Activated CD4-positive, alpha-beta T cell treated with anti-CD3 and anti-CD28 coated beads, Interleukin-2, amount 50 U/mL, for 48 hours (primary cell): ENCODE measurements at regions not wholly inside any gene's neighbourhood (a gene's known extent, or its start where the extent isn't known, plus 50 kb on each side); places are given as distances from the start of the nearest gene placed in this dataset.
"Not testable (repeated sequence)": the region's sequence is repeated elsewhere in the genome, so short reads cannot be mapped to it uniquely, and the experiment has no call there.

Source experiments
- DNase-seq, 2 experiments: peaks; one replicate each; pipeline ENCODE4 v3.0.0-alpha.2; 2020

DNA sequence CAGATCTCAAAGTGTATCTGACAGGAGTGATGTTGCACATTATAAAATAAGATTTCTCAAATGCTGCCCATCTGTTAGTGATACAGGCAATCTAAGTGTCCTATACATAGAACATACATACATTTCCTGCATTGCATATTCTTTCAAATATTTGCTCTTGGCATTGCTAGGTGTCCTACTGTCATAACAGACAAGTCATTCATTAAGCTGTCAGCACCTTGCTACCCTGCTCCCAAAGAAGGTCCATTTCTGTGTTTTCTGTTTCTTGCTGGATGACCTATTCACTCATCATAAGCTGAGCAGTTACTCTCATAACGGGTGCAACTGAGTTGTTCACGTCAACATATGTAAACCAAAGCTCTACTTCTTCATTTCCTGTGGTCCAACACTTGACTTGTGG is 719.0 kb downstream of the KCNJ2 start:
- DNase-seq: no peak

DNA sequence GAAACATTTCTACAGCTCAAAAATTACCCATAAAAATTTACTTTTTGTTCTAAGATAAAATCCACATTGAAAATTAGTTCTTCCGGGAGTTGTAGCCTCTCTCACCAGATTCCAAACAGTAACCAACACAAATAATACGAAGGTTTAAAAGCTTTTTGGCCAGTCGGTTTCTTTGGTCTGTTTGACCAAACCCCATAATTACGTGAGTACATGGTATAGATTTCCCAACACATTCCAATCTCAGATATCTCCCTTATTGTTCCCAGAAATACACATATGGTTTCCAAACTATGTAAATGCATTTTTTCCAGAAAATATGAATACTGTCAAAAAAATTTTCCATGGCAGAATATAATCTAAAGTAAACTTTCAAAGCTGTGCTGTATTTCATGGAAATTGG is 722.0 kb downstream of the KCNJ2 start:
- DNase-seq: no peak

DNA sequence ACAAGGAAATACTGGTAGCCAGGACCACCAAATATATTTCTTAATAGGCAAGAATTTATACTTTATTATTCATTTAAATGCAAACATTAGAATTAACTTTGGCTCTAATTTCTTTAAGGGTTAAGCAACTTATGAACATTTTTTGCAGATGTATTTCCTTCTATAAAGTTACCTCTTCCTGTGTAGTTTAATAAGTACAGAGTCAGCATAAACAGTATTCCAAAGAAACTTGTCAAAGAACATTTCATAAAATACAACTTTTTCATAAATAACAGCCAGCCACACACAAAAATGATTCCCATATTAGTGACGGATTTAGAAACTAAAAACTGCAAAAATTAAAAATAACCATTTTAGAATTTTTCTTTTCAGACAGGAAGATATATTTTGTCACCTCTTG is 723.2 kb downstream of the KCNJ2 start:
- no peak for DNase-seq

DNA sequence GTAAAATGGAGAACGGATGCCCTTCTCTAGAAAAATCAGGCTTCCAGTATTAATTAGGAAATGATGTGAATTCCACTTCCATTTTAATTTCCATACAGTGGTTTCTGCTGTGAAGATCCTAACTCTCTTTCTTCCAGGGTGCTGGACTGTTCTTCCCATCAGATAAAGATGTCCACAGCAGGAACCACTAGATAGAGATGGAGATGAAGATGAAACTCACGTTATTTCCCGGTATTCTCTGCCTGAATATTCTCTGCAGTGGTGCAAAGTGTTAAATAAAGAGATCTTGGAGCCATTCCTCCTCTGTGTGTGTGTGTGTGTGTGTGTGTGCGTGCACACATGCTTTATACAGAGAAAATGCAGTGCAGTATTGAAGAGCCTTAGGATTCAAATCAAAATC is 727.5 kb downstream of the KCNJ2 start:
- DNase-seq: no peak

DNA sequence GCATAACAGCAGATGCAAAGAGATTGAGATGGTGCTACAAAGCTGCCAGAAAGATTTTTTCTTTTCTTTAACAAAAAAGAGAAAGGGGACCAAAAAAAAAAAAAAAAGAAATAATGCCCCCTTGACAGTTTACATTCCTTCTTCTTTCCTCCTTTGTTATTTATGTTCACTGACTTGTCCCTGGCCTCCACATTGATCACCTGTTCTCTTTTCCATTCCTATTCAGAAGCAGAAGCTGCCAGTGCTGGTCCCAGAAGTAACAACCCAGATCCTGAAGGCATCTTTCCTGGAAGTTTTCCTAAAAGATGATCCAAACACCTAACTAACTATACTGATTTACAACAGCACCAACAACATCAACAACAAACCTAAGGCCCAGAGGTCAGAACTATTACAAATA is 728.1 kb downstream of the KCNJ2 start:
- DNase-seq: no peak

DNA sequence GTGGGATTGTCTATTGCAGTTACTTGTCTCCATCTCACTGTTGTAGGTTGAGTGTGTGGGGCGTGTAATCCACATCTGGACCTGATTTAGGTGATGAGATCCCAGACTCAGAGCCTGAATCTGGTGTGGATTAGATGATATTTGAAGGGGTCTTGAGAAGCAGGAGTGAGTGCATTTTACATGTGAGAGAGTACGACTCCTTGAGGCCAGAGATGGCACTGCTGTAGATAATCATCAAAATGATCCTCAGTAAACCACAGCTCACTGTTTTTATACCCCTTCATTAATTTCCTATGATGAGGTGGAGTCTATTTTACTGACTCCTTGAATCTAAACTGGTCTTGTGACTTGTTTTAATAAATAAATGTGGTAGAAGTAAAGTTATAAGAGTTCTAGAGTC is 732.5 kb downstream of the KCNJ2 start:
- DNase-seq: no peak

DNA sequence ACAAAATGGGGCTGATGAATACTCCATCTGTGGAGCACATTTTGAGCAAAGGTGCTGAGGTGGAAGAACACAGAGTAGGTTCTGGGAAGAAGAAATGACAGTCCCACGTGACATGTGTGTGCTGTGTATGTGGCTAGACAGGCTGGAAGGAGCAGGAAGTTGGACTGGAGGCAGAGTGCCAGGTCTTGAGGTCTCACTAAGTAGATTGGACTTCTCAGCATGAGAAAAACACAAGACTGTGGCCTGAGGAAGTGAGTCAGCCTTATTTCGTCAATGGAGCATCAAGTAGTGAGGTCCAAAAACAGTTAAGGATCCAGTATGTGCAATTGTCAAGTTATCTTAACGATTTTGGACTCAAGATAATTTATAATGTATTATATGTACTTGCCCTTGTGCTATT is 736.5 kb downstream of the KCNJ2 start:
- DNase-seq: no peak

DNA sequence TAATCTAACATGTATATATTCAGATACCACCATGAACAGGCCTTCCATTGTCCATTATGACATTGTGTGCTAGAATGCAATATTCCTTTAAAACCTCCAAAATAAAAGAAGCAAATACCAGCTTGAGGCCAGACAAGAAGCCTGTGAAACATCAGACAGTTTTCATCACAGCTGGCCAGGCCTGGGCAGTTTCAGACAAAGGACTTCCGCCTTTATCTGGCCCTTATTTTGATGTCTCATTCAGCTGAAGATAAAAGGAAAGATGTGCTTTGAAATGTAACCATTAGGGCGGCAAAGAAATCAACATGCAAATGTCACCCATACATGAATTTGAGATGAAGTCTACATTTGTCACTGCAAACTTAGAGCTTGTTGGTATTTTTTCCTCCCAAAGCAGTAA is 737.5 kb downstream of the KCNJ2 start:
- no peak for DNase-seq

DNA sequence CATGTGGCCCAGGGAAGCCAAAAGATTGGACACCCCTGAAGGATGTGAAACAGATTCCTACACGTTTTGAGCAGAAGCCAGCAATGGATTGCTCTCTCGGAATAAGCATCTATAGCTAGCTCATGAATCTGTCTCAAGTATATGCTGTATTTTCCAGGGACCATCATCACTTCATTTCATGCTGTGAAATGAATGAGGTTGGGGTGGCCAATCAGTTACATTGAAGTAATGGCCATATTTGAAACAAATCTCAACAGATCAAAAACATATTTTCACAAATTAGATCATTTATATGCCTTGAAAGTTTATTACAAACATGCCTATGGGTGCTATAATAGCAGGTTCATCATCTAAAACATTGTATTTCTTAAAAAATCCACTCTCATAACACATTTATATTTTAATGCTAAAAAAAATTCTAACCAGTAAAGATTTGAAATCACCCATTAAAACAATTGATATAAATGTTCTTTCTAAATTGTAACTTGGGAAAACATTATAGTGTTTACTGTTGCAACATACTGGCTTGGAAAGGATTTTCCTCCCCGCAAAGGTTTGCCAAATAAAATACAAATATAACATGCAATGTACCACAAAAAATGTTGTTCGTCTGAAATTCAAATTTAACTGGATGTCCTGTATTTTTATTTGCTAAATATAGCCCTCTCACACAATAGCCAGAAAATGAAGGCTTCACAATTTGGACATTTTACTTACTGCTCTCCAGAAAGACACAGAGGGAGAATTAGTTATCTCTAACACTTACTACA is 743.6 kb downstream of the KCNJ2 start:
- DNase-seq: no peak

DNA sequence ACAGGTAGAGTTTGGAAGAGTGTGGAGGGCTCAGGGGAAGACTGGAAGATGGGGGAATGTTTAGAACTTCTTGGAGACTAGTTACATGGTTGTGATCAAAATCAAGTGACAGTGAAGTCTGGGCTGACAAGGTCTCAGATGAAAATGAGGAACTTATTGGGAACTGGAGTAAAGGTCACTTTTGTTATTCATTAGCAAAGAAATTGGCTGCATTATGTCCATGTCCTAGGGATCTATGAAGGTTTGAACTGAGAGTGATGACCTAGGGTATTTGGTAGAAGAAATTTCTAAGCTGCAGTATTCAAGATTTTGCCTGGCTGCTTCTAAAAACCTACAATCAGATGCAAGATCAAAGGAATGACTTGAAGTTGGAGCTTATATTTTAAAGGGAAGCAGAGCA is 747.1 kb downstream of the KCNJ2 start:
- DNase-seq: no peak

DNA sequence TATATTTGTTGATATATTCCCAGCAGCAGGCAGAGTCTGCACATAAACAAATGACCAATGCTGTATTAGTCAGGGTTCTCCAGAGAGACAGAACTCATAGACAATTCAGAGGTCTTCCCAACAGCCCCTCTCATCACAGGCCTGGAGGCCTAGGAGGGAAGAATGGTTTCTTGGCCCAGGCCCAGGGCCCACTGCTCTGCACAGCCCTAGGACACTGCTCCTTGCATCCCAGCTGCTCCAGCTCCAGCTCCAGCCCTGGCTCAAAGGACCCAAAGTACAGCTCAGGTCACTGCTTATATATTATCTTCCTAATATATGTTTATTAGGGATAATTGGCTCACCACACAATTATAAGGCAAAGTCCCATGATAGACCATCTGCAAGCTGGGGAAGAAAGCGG is 749.9 kb downstream of the KCNJ2 start:
- no peak for DNase-seq

DNA sequence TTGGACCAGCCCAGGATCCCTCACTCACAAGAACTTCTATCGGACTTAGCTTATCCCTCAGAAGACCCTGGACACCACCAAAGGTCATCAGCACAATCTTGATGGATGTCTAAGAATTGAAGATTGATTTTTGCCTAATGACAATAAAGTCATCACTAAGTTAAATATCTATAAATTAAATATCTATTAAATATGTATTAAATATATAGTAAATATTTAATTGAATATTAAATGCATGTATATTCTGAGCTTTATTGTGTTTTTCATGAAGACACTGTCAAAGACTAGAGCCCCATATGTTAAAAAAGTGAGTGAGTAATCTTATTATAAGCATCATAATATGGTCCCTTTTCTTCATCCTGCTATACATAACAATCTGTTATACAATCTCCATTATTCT is 751.1 kb downstream of the KCNJ2 start:
- DNase-seq: no peak

DNA sequence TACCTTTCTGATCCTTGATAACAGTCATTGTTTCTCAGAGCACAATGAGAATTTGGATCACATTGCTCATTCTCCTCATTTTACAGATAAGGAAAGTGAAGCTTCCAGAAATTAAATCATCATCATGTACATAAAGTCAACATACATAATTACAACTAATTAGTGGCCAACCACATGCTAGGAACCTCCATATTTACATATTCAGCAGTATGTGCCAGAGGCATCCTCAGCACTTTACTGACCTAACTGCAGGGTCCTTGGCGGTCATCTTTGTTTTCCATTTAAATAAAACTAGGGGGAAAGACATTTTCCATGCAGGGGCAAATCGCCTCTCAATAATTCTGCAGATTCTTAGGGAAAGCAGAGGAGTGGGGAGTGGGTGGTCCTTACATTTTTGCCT is 752.9 kb downstream of the KCNJ2 start:
- DNase-seq: no peak

DNA sequence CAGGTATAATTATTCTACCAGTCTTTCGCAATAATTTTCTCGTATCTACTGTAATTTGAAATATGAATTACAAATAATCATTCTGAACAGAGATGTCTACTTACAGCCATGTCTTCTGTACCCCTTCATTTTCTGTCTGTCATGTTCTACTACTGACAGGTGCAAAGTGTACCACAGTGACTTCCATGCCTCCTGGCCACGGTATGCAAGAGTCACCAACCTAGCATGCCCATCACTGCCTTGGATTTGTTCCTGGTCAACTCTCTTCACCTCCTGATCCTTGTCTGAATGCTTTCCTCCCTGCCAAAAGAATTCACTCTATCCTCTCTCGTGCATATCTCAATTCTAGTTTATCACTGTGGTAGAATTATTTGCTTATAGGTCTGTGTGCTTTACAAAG is 755.4 kb downstream of the KCNJ2 start:
- DNase-seq: no peak

DNA sequence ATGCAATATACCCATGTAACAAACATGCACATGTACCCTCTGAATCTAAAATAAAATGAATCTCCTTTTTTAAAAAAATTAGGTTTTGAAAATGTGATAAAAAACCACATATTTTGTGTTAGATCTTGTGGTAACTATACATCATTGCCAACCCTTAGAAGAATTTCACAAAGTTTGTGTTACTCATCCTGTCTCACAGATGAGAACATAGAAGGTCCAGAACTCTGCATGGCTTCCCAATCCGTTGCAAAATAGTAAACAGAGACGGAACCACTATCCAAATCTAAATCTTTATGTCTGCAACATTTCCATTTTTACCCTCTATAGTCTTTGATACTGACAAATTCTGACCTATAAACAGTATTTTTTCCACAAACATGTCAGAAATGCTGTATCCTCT is 759.9 kb downstream of the KCNJ2 start:
- no peak for DNase-seq

DNA sequence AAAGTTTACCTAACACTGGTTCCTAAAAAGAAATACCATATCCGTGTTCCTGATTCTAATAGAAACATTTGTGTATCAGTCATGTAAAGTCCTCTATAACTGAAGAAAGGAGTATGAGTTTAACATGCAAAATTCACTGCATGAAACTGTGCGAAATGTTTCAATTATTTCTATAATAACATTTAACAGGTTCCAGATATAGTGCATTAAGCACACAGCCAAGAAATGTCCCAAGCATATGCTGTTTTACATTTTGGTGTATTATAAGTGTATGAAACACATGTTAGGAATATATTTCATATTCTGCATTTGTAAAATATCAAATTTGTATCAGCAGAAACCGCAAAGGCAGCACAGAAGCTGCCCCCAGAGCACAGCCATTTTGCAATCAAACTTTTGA is 764.9 kb downstream of the KCNJ2 start:
- no peak for DNase-seq

DNA sequence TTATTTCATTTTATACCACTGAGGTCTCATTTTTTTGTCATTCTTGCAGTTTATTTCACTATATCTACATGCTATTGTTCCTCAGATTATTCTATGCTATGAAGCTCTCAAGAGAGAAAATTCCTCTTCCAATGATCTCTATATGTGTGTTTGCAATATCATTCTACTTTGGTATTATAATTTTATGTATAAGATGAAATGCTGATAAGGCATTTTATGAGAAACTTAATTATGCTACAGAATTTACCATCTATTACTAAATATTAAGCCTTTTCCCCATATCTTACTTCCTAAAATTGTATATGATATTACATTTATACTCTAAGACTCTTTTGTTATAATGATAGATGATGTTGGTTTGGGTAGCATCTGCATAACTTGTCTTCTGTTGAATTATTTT is 765.5 kb downstream of the KCNJ2 start:
- DNase-seq: no peak

DNA sequence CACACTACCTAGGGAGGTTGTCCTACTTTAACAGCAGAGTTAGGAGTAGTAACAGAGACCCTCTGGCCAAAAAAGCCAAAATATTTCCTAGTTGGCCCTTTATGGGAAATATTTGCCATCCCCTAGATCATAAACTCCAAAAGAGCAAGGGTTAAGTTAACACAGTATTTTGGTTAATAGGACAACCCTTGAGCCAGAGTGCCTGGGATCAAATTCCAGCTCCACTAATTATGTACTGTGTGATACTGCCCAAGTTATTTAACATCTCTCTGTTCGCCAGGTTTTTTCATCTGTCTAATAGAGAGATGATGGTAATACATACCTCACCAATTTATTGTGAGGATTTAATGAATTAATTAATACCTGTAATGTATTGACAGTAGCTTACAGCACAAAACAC is 767.4 kb downstream of the KCNJ2 start:
- no peak for DNase-seq

DNA sequence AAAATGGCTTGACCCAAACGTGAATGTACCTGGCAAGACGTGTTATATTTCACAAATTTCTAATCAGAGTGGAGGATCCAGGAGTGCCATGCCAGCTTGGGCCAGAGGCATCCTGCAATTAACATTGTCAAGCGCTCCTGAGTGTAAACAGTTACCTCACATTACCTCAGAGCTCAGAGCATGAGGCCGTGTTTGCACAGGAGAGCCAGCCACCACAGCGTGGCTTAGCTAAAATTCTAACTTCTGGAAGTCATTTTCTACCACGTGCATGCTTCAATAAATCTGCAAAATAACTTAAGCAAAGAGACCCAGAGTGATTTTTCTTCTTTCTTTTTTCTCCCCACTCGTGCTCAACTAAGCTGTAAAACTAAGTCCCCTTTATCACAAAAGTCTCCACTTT is 769.0 kb downstream of the KCNJ2 start:
- no peak for DNase-seq

DNA sequence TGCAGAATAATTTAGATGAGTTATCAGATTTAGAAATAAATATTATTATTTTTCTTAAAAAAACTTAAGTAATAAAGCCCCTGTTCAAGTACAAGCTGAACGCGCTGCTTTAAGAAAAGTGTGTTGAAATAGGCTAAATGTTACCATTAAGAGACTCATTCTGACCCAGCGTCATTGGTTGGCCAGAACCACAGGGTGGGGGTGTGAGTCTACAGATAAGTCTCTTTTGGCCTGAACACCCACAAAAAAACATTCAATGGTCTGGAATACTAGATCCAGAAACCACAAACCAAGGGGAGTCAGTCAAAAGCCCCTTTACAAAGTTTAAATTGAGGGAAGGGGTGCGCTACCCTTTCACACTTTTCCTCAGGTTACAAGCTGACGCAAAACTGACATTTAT is 776.1 kb downstream of the KCNJ2 start:
- no peak for DNase-seq

DNA sequence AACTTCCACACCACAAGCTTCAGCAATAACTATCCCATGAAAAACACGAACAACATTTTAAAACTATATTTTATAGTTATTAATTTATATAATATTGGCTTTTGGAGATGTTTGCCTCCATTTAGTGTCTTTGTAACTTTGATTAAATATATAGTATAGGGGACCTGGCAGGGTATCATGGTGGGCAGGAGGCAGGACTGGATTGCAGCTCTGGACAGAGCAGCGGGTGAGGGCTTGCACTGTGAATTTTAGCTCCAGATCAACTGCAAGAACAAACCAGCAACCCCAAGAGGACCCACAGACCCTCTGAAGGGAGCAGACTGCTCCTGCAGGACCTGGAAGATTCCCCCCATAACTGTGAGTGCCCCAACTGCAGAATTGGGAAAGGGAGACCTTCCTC is 777.9 kb downstream of the KCNJ2 start:
- DNase-seq: no peak

DNA sequence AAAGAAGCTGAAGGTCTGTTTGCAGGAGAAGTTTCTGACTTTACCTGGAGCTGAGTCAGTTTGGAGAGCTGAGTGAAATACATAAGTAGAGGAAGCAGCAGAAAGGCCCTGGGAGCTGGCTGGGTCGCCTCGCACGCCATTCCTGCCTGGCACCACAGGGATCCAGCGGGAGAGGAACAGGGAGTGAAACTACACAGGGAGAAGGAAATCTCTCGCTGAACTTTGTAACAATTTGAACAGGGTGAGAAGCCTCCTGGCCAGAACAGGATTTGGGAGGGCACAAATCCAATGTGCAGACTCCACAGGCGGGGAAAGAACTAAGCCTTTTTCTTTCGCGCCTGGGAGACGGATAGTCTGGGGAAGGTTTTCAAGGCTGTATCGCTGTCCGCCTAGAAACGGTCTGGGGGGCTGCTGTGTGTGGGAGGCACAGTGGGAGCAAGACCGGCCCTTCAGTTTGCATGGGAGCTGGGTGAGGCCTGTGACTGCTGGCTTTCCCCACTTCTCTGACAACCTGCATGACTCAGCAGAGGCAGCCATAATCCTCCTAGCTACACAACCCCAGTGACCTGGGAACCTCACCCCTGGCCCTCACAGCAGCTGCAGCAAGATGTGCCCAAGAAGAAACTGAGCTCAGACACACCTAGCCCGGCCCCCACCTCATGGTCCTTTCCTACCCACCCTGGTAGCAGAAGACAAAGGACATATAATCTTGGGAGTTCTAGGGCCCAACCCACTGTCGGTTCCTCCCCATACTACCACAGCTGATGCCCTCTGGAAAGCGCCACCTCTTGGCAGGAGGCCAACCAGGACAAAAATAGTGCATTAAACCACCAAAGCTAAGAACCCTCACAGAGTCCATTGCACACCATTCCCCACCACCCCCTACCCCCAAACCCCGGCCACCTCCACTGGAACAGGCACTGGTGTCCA is 778.6 kb downstream of the KCNJ2 start:
- no peak for DNase-seq

DNA sequence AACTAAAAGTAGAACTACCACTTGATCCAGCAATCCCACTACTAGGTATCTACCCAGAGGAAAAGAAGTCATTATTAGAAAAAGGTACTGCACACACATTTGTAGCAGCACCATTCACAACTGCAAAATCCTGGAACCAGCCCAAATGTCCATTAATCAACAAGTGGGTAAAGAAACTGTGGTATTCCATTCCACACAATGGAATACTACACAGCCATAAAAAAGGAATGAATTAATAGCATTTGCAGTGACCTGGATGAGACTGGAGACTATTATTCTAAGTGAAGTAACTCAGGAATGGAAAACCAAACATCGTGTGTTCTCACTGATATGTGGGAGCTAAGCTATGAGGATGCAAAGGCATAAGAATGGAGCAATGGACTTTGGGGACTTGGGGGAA is 783.8 kb downstream of the KCNJ2 start:
- DNase-seq: not testable (repeated sequence)

DNA sequence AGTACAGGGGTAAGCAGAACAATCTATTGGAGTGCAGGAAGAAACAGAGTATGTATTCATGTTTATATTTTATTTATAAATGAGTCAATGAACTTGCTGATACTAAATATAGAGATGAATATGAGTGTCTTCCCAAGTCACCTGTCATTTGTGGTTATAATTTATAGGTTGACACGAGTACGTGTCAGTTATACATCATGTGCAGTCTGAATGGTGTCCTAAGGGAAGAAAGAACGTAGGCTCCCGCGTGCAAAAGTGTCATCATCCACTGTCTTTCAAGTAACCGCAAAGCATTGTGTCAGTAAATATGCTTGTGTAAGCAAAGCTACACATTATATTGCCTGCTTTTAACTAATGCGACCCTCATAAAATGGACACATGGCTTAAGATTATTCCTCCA is 786.1 kb downstream of the KCNJ2 start:
- DNase-seq: no peak

DNA sequence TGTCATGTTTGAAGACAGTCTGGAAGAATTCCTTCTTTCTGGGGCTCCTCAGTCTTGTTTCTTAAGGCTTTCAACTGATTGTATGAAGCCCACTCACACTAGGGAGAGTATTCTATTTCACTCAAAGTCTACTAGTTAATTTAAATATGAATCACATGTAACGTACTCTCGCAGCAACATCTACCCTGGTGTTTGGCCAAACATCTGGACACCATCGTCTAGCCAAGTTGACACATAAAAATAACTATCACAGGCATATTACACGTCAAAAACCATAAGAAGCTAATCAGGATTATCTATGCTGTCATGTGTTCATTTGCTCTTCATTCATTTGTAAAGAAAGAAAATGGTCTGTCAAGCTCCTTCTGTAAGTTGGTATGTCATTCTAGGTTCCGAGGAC is 787.4 kb downstream of the KCNJ2 start:
- DNase-seq: no peak
